ENCODE measurements at regions not wholly inside any gene's neighbourhood (a gene's known extent, or its start where the extent isn't known, plus 50 kb on each side); places are given as distances from the start of the nearest gene placed in this dataset.

DNA sequence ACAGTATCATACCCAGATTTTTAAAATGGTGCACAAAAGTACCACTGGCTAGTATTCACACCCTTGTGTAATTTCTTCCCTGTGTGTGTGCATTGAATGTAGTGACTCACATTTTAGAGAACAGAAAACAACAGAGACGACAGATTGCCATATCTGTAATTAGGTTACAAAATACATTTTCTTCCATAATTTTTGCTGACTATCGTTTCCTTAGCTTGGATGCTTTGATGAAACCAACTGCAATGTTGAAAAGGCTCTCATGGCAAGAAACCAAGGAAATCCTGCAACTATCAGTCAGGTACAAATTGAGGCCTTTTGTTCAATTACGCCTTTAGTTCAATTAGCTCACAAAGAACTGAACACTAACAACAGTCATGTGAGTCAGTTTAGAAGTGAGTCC, 484.4 kb downstream of the ZNF804A start:
- Histone ChIP-seq H3K4me1 (replicated peaks in 1 of 4; ENCODE audit: control insufficient read depth in 3 of 4, insufficient read depth in 4 of 4, low read length in 3 of 4) (no peaks in the 10 kb centered on the region), H3K18ac (ENCODE audit: extremely low read depth, low read length) (no peak overlapping the region), H3K79me2 (ENCODE audit: control insufficient read depth in 1 of 2, insufficient read depth in 2 of 2, low read length in 2 of 2) (no peaks in the 10 kb centered on the region), H3K9ac (replicated peaks in 1 of 4; ENCODE audit: extremely low read depth in 1 of 4, low read depth in 3 of 4, low read length in 3 of 4) (no peak overlapping the region), H2AFZ (ENCODE audit: low read length) (no peak overlapping the region), H4K5ac (ENCODE audit: insufficient read length, low read depth, low read length) (no peak overlapping the region), H3K9me3 (ENCODE audit: insufficient read depth in 2 of 2, low read depth in 1 of 2, low read length in 1 of 2) (no peaks in the 10 kb centered on the region), H4K20me1 (replicated peaks in 1 of 2; ENCODE audit: control insufficient read depth in 1 of 2, insufficient read depth in 2 of 2, low read length in 2 of 2) (no peaks in the 10 kb centered on the region), H2BK20ac (ENCODE audit: low read length) (no peak overlapping the region), H3K36me3 (ENCODE audit: control insufficient read depth in 2 of 4, insufficient read depth in 4 of 4, low read length in 3 of 4) (no peaks in the 10 kb centered on the region), H3K4me3 (ENCODE audit: extremely low read depth in 1 of 4, insufficient read depth in 2 of 4, low read depth in 3 of 4, low read length in 4 of 4) (no peak overlapping the region), H2AK5ac (ENCODE audit: low read depth, low read length) (no peak overlapping the region), H3K79me1 (ENCODE audit: low read depth, low read length) (no peaks in the 10 kb centered on the region), H3K23ac (ENCODE audit: insufficient read length) (no peak overlapping the region), H3K27me3 (replicated peaks in 1 of 4; ENCODE audit: control insufficient read depth in 3 of 4, extremely low read depth in 1 of 4, insufficient read depth in 3 of 4, low read length in 3 of 4) (no peaks in the 10 kb centered on the region), H3K4me2 (ENCODE audit: insufficient read depth in 1 of 2, low read depth in 2 of 2, low read length in 2 of 2) (no peak overlapping the region), H3K14ac (ENCODE audit: insufficient read length) (no peak overlapping the region), H3K4ac (replicated peaks; ENCODE audit: insufficient read length, low read depth, low read length) (no peak overlapping the region), H2BK5ac (ENCODE audit: low read depth, low read length) (no peak overlapping the region), H2BK120ac (replicated peaks; ENCODE audit: low read depth, low read length) (no peak overlapping the region), H3K23me2 (ENCODE audit: low read depth, low read length) (no peaks in the 10 kb centered on the region), H2BK15ac (ENCODE audit: low read length) (no peak overlapping the region), H3K27ac (ENCODE audit: low read depth, low read length) (no peak overlapping the region), H4K8ac (ENCODE audit: extremely low read depth, insufficient read depth, low read length) (no peak overlapping the region), H4K91ac (replicated peaks; ENCODE audit: insufficient read length, low read length) (no peak overlapping the region), H3K56ac (replicated peaks; ENCODE audit: insufficient read length, low read depth, low read length) (no peak overlapping the region), H2BK12ac (ENCODE audit: low read depth, low read length) (no peak overlapping the region)
- 91% methylated on average over 3 of the region's 3 CpGs; no CpG with 5 or more reads in 1 of the 2 experiments for WGBS, 2 experiments (ENCODE audit: extremely low coverage in 1 of 2, insufficient coverage in 1 of 2, insufficient read length in 1 of 2, insufficient replicate concordance in 2 of 2, low coverage in 1 of 2, low lambda C conversion rate in 2 of 2, missing lambda C conversion rate in 1 of 2)
- TF ChIP-seq ASH2L (IDR thresholded peaks at IDR 0.05; ENCODE audit: low read length) = no peak
- TF ChIP-seq SIX5 (IDR thresholded peaks at IDR 0.05; ENCODE audit: low read depth, low read length) = no peak
- no peak for TF ChIP-seq RAD21 (IDR thresholded peaks at IDR 0.05 in 1 of 2, conservative IDR thresholded peaks at IDR 0.05 in 1 of 2; ENCODE audit: low read depth in 2 of 2, low read length in 2 of 2)
- TF ChIP-seq KDM5A (IDR thresholded peaks at IDR 0.05; ENCODE audit: low read length) = no peak
- TF ChIP-seq TBP (IDR thresholded peaks at IDR 0.05; ENCODE audit: low read depth, low read length) = no peak
- DNase-seq (ENCODE audit: low read depth in 1 of 2, low spot score in 2 of 2) (no peak), FAIRE-seq (no peak)
- ChIA-PET CTCF (ENCODE audit: partially characterized antibody) (no interaction called here), POLR2A (ENCODE audit: partially characterized antibody) (no interaction called here)

Data from H1 (cell line).